DMS153 treated with DMSO at 0.1 percent for 48 hours (cell line): ENCODE measurements at regions not wholly inside any gene's neighbourhood (a gene's known extent, or its start where the extent isn't known, plus 50 kb on each side); places are given as distances from the start of the nearest gene placed in this dataset.
A peak's percentile ranks its signal among the peaks of the same experiment; 100 is the strongest.

Source experiments
- DNase-seq: peaks from one replicate; lab custom pipeline; 2025; ENCODE audit not compliant: unreplicated experiment; lab: John Stamatoyannopoulos, UW

DNA sequence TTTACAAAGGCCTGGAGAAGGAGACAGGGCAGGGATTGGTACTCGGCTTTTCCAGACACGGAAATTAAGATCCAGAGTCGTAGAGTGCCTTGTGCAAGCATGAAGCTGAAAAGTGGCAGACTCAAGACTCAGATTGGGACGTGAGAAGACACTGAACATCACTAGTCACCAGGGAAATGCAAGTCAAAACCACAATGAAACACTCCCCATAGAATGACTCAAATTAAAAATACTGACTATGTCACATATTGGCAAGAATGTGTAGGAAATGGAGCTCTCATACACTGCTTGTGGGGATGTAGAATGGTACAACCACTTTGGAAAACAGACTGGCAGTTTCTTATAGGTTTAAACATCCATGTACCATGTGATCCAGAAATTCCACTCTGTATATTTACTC, 472.0 kb downstream of the RPS24 start:
- no peak for DNase-seq

GRCh38 chr10:78506614-78507013, 473.0 kb downstream of the RPS24 start:
- no peak for DNase-seq

- no peak for DNase-seq
Measured at GRCh38 chr10:78507510-78508160, 474.0 kb downstream of the RPS24 start.

- no peak for DNase-seq
Measured at GRCh38 chr10:78508955-78509748, 475.5 kb downstream of the RPS24 start.

DNA sequence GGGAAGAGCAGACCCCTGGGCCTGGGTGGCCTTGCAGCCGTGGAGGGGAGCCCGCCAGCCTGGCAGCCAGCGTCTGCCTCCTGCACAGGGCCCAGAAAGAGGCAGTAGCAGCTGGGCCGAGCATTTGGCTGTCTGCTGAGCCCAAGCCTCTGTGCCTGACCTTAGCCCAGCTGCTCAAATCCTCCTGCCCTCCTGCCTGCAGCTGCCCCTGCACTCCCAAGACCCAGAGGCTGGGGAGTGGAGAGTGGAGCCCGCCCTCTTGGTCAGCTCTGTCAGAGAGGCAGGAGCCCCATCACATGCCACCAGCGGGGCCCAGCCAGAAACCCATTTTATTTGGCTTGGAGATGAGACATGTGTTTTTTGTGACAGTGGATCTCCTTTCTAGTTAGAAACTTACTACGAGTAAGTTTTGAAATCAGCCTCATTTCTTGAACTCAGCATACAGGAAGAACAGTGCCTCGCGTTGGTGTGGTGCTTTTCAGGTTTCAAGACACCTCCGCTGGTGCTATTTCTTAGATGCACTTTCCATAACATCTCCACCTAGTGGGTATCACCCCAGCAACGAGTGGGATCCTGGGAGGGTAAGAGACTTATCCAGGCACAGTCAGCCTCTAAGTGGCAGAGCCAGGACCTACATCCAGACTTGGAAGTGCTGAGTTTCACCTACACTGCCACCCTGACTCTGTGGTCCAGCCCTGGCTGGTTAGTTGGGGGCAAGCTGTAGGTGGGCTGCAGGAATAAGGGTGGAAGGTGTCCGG, 477.1 kb downstream of the RPS24 start:
- DNase-seq: no peak

DNA sequence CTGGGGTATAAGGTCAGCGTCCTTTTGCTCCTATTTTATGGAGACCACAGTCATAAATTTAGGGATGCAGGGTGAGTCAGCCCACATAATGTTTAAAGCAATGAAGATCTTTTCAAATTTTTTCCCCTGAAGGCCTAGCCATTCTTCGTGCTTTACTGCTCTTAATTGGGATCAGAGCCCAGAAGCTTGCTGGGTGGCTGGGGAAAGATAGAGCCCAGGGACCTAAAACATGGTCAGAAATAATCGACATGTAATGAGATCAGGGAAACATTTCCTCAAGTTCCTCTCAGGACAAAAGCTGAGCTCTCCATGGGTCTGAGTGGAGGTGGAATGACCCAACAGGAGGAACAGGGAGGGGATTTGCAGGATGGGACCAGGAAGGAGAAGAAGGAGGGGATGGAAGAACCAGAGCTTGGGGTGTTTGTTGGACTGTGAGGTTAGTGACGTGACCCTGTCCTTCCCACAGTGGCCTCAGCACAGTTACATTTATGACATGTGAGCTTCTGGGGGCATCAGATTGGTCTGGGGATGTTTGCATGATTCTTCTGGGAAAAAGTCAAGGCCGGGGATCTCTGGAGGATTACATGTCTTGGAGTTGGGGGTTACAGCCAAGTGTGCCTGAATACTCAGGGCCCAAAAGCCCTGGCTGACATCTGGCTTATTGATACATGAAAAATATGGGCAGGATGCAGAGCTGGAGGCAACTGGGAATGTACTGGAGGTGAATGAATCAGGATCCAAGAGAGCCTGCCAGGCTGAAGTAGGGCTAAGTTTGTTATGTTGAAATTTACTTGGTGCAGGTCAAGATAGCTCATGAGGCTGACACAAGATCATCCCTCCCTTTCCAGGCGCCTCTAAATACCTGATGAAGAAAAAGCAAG, 477.9 kb downstream of the RPS24 start:
- DNase-seq: no peak

DNA sequence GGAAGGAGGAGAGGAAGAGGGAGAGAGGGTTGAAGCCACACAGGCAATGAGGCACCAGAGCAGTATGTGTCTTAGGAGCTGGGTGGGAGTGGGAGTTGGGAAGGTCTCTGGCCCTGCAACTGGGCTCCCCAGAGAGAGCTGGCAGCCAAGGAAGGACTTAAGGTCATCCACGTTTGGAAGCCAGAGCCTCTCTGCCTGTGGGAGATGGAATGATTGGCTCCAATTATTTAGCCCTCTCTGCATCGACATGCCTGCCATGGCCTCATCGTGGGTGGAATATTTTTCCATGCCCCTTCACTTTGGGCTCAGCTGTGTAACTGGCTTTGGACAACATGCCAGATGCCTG, 478.5 kb downstream of the RPS24 start:
- no peak for DNase-seq

DNA sequence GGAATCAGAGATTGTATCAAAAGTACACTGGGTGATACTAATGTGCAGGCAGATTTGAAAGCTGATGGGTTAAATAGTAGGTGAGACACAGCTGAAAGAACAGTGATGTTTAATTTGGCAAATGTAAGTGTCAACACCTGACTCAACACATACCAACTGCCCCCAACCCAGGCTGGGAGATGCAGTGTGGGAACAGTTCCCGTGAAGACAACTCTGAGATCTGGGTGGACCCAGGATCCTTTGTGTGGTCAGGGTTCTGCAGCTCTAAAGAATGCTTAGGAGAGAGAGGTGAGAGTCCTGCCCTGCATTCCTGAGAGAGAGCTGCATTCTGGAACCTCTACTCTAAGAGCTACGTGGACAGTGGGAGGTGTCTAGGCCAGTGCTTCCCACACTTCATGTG, 479.7 kb downstream of the RPS24 start:
- no peak for DNase-seq

- no peak for DNase-seq
Measured at GRCh38 chr10:78513986-78514385, 480.3 kb downstream of the RPS24 start.

DNA sequence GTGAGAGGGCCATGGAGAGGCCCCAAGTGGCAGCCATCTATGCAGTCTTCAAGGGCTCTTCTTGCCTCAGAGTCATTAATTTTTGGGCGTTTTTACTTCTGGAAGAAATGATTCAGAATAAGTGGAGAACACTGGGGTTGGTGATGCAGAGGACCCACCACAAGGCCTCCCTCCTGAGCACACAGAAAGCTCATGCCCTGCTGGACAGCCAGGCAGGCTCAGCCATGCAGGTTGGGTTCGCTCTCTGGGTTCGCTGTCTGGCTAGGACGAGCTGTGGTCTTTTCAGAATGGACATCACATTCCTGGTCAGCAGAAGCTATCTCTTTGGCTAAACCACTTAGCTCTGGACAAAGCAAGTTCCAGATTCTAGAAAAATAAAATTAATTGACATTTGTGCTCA, 480.8 kb downstream of the RPS24 start:
- DNase-seq: no peak

DNA sequence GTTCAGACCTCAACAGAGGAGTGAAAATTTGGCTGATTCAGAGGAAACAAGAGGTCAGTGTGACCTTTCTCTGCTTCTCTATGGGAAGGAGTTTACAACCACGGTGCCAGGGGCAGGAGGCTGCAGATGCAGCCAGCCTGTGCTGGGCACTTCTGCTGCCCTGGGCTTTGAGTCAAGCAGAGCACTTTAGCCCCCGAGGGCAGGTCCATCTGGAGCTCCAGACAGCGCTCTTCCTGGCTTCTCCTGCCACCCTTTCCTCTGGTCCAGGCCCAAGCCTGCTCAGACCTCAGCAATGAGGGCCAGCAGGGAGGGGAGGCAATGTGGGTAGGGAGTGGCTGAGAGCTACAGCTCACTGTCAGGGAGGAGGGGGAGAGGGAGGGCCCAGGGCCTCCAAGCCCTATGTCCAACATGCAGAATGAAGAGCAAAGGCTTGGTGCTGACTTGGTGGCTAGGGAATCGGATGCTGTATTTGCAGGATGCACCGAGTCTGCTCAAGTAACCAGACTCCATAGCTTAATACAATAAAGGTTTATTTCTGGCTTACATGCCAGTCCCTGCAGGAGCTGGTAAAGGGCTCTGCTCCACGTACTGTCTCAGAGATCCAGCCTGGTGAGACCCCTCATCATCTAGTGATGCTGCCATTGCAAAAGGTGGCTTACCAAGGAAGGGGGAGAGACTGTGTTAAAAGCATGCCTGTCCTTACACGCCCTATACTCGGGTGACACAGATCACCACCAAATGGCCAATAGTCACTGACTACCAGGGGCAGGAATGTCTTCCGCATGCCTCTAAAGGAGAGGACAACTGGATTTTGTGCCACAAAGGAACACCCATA, 481.6 kb downstream of the RPS24 start:
- DNase-seq: no peak

DNA sequence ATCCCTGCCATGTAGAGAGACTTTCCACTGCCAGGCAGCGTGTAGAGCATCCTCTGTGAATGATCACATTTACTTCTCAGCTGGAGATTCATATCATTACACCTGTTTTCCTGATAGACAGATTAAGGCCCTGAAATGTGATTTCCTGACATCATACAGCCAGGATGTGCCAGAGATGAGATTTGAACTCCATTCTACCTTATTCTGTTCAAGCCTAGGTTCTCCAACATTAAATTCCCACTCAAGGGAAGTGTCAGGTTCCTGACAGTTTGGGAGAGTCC, 482.1 kb downstream of the RPS24 start:
- DNase-seq: no peak

GRCh38 chr10:78516236-78516635, 482.6 kb downstream of the RPS24 start:
- no peak for DNase-seq

- DNase-seq: no peak
Measured at GRCh38 chr10:78516756-78517155, 483.1 kb downstream of the RPS24 start.

DNA sequence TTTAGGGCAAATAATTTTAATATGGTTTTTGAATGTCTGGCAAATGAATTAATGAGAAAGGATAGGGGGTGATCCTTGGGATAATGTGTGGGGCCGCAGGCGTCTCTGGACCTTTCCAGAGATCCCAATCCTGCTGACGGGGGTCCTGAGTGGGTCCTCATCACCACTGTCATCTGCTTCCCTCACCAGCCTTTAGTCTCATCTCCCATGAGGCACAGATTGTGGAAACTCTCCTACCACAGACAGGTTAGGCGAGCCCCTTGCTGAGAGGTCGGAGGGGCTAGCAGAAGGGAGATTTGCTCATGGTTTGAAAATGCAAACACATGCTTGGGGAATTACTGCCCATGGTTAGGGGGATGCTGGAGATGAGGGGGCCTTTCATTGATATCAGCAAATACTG, 484.6 kb downstream of the RPS24 start:
- DNase-seq: no peak

GRCh38 chr10:78520737-78521430, 487.2 kb downstream of the RPS24 start:
- DNase-seq: peak; percentile 53

- no peak for DNase-seq
Measured at GRCh38 chr10:78523453-78523852, 489.8 kb downstream of the RPS24 start.

DNA sequence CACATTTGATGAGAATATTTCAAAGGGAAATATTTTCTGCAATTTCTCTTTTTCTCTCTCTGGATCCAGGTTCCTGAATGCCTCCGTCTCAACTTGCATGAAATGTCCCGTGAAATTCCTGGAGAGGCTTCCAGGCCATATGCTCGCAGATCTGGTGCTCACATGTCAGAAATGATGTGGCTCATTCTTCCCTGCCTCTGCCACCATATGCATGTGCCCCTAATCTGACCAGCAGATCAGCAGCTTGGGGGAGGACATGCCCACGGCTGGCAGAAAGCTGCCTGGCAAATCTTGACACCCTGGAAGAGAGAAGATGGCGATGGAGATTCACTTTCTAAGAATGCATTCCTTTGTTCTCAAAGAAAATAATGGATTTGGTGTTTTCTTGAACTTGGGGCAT, 490.7 kb downstream of the RPS24 start:
- no peak for DNase-seq

GRCh38 chr10:78524941-78525340, 491.3 kb downstream of the RPS24 start:
- peak; percentile 77 for DNase-seq

GRCh38 chr10:78526347-78526746, 492.7 kb downstream of the RPS24 start:
- no peak for DNase-seq
